Caco-2 (cell line): ENCODE measurements at regions not wholly inside any gene's neighbourhood (a gene's known extent, or its start where the extent isn't known, plus 50 kb on each side); places are given as distances from the start of the nearest gene placed in this dataset.

ENCODE experiments used
- BruUV-seq: library from RNA; stranded (reverse); fragments of 400-500 nt; replicated peaks from 2 replicates; lab custom pipeline; 2021; lab: Mats Ljungman, UMichigan
- CTCF ChIA-PET: fragments of 300-600 bp; sonication (Branson Sonifier 250); formaldehyde crosslinking; loops from one replicate; lab custom pipeline; 2022; ENCODE audit warnings: antibody characterized with exemption; lab: Charles Lee
- POLR2A ChIA-PET: fragments of 300-600 bp; sonication (Branson Sonifier 250); formaldehyde crosslinking; loops from one replicate; lab custom pipeline; 2022; ENCODE audit warnings: antibody characterized with exemption; lab: Charles Lee
- DNase-seq, 2 experiments: peaks; one replicate each; pipeline versions ENCODE4 v3.0.0 to v3.0.0-alpha.2; 2020 to 2022
- H3K27me3 ChIP-seq: replicated peaks from 2 replicates; pipeline ENCODE4 v1.6.0; 2011; ENCODE audit warnings: low read length; ENCODE audit not compliant: control insufficient read depth, insufficient read depth
- H3K36me3 ChIP-seq: 2 replicates; pipeline ENCODE4 v1.5.1; 2011; ENCODE audit warnings: low read length; ENCODE audit not compliant: control insufficient read depth, insufficient read depth
- H3K4me1 ChIP-seq: fragments of 250-450 bp; sonication (Bioruptor Pico); 2 replicates; pipeline ENCODE4 v1.5.1; 2020; ENCODE audit warnings: mild to moderate bottlenecking
- H3K4me3 ChIP-seq: 2 replicates; pipeline ENCODE4 v1.5.1; 2011; ENCODE audit warnings: low read depth, mild to moderate bottlenecking, control low read depth, low read length
- H3K9me3 ChIP-seq: fragments of 250-450 bp; sonication (Bioruptor Pico); 2 replicates; pipeline ENCODE4 v1.5.1; 2020; ENCODE audit warnings: mild to moderate bottlenecking, moderate library complexity
- H3K27ac Mint-ChIP-seq: one replicate; pipeline ENCODE4 v1.8.0; 2022; ENCODE audit warnings: mixed read lengths; ENCODE audit not compliant: unreplicated experiment
- H3K27me3 Mint-ChIP-seq: one replicate; pipeline ENCODE4 v1.8.0; 2022; ENCODE audit warnings: mixed read lengths; ENCODE audit not compliant: insufficient read depth, unreplicated experiment
- H3K36me3 Mint-ChIP-seq: one replicate; pipeline ENCODE4 v1.8.0; 2022; ENCODE audit warnings: mild to moderate bottlenecking, mixed read lengths; ENCODE audit not compliant: insufficient read depth, unreplicated experiment
- H3K4me1 Mint-ChIP-seq: one replicate; pipeline ENCODE4 v1.8.0; 2022; ENCODE audit warnings: low read depth, mixed read lengths; ENCODE audit not compliant: unreplicated experiment
- H3K4me3 Mint-ChIP-seq: one replicate; pipeline ENCODE4 v1.8.0; 2022; ENCODE audit warnings: mild to moderate bottlenecking, moderate library complexity, mixed read lengths; ENCODE audit not compliant: unreplicated experiment
- H3K9me3 Mint-ChIP-seq: one replicate; pipeline ENCODE4 v1.8.0; 2022; ENCODE audit warnings: mixed read lengths; ENCODE audit not compliant: unreplicated experiment
- intact Hi-C: fragments of 100-400 bp; cut with micrococcal nuclease; formaldehyde crosslinking; loops from one replicate; pipeline ENCODE4 v1.10.0; 2022; ENCODE audit not compliant: unreplicated experiment
- TF ChIP-seq, protein P1 (sequence below), 2 experiments: fragments of 200-600 bp in 1 of 2; IDR thresholded peaks; 1 replicate in 1 of 2; 2 replicates in 1 of 2; pipeline versions ENCODE4 v1.5.1 to v1.8.0; 2011 to 2022; ENCODE audit warnings: antibody characterized with exemption in 1 of 2, control low read depth in 1 of 2, inconsistent platforms in 1 of 2, low read depth in 1 of 2, low read length in 1 of 2, mild to moderate bottlenecking in 1 of 2, moderate library complexity in 1 of 2; ENCODE audit not compliant: insufficient read depth in 1 of 2, severe bottlenecking in 1 of 2, unreplicated experiment in 1 of 2

- intact Hi-C loops: no loop called here
- H3K4me3 Mint-ChIP-seq: no peak overlapping the region
- H3K9me3 Mint-ChIP-seq: peaks cover 8% of the 10 kb centered on the region
- no peaks in the 10 kb centered on the region for H3K36me3 ChIP-seq
- H3K27me3 Mint-ChIP-seq: peaks cover 9% of the 10 kb centered on the region
- no peak overlapping the region for H3K27ac Mint-ChIP-seq
- H3K4me1 ChIP-seq: 0 out of 2 replicates have a peak, but pooled peaks cover 10% of the 10 kb centered on the region
- TF ChIP-seq, protein P1, sequence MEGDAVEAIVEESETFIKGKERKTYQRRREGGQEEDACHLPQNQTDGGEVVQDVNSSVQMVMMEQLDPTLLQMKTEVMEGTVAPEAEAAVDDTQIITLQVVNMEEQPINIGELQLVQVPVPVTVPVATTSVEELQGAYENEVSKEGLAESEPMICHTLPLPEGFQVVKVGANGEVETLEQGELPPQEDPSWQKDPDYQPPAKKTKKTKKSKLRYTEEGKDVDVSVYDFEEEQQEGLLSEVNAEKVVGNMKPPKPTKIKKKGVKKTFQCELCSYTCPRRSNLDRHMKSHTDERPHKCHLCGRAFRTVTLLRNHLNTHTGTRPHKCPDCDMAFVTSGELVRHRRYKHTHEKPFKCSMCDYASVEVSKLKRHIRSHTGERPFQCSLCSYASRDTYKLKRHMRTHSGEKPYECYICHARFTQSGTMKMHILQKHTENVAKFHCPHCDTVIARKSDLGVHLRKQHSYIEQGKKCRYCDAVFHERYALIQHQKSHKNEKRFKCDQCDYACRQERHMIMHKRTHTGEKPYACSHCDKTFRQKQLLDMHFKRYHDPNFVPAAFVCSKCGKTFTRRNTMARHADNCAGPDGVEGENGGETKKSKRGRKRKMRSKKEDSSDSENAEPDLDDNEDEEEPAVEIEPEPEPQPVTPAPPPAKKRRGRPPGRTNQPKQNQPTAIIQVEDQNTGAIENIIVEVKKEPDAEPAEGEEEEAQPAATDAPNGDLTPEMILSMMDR (IDR thresholded peaks at IDR 0.05; ENCODE audit: insufficient read depth in 1 of 2, low read depth in 1 of 2, low read length in 1 of 2, severe bottlenecking in 1 of 2, unreplicated experiment in 1 of 2): no peak
- no peaks in the 10 kb centered on the region for H3K36me3 Mint-ChIP-seq
- BruUV-seq: no TSS peak
- H3K27me3 ChIP-seq: no peaks in the 10 kb centered on the region
- ChIA-PET CTCF (no interaction called here), POLR2A (no interaction called here)
- no peaks in the 10 kb centered on the region for H3K9me3 ChIP-seq
- H3K4me1 Mint-ChIP-seq: no peaks in the 10 kb centered on the region
- H3K4me3 ChIP-seq: no peak overlapping the region
- DNase-seq: no peak
Measured at GRCh38 chr20:24895431-24895830, 53.6 kb upstream of the CST7 start.

DNA sequence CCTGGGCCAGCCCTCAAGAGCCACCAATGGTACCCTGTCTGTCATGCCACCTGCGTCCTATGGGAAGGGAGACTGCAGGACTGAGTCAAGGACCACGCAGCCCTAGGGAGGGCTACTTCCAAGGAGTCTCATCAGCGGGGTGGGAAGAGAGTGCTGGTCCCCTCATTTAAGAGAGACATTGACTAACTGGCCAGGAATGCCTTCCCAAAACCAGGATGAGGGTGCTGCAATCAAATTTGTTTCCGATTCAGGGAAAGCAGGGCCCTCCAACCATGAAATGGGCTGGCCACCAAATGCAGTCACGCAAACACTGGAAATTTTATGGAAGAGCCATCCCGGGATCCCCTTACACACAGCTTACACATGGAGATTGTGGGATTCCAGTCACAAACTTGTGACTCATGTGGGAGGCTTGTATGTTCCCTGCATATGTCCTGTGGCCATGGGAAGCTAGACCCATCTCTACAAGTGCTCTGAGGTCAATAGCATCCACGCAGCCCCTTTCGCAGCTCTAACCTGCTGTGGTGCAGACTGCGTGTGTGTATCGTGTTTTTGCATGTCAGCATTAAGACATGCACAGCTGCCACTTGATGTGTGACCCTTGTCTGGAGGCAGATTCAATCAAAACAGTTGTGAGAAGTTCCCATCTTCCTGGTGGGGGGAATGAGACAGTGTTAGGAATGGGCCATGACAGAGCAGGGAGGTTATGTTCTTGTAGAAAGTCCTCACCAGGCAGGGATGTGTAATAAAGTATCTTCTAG lies 53.0 kb upstream of the CST7 start:
- CTCF ChIA-PET: no interaction called here
- Mint-ChIP-seq H3K27me3 (peaks cover 8% of the 10 kb centered on the region), H3K27ac (no peak overlapping the region)

GRCh38 chr20:24896984-24897383 lies 52.1 kb upstream of the CST7 start:
- no peak for DNase-seq
- H3K27me3 Mint-ChIP-seq: peaks cover 6% of the 10 kb centered on the region
- Histone ChIP-seq H3K4me3 (no peak overlapping the region), H3K36me3 (no peaks in the 10 kb centered on the region), H3K9me3 (no peaks in the 10 kb centered on the region; the same call in 1 of the 2 replicates), H3K27me3 (no peaks in the 10 kb centered on the region), H3K4me1 (0 out of 2 replicates have a peak, but pooled peaks cover 10% of the 10 kb centered on the region)
- ChIA-PET CTCF (no interaction called here), POLR2A (no interaction called here)
- TF ChIP-seq, protein P1 (IDR thresholded peaks at IDR 0.05; ENCODE audit: insufficient read depth in 1 of 2, low read depth in 1 of 2, low read length in 1 of 2, severe bottlenecking in 1 of 2, unreplicated experiment in 1 of 2): no peak
- H3K27ac Mint-ChIP-seq: no peak overlapping the region
- H3K4me1 Mint-ChIP-seq: no peaks in the 10 kb centered on the region
- H3K9me3 Mint-ChIP-seq: peaks cover 8% of the 10 kb centered on the region
- intact Hi-C loops: no loop called here
- H3K4me3 Mint-ChIP-seq: no peak overlapping the region
- no peaks in the 10 kb centered on the region for H3K36me3 Mint-ChIP-seq
- no TSS peak for BruUV-seq

More for the DNA sequence above, 53.0 kb upstream of the CST7 start:
- H3K4me3 Mint-ChIP-seq: no peak overlapping the region
- peaks cover 8% of the 10 kb centered on the region for H3K9me3 Mint-ChIP-seq
- TF ChIP-seq, protein P1 (IDR thresholded peaks at IDR 0.05; ENCODE audit: insufficient read depth in 1 of 2, low read depth in 1 of 2, low read length in 1 of 2, severe bottlenecking in 1 of 2, unreplicated experiment in 1 of 2): no peak
- Histone ChIP-seq H3K4me1 (0 out of 2 replicates have a peak, but pooled peaks cover 10% of the 10 kb centered on the region), H3K27me3 (no peaks in the 10 kb centered on the region), H3K4me3 (no peak overlapping the region), H3K9me3 (no peaks in the 10 kb centered on the region; the same call in 1 of the 2 replicates), H3K36me3 (no peaks in the 10 kb centered on the region)
- H3K36me3 Mint-ChIP-seq: no peaks in the 10 kb centered on the region
- intact Hi-C loops: no loop called here
- BruUV-seq: no TSS peak
- POLR2A ChIA-PET: no interaction called here
- H3K4me1 Mint-ChIP-seq: no peaks in the 10 kb centered on the region
- no peak for DNase-seq
